Eye (tissue), 1 donor: ENCODE measurements at regions not wholly inside any gene's neighbourhood (a gene's known extent, or its start where the extent isn't known, plus 50 kb on each side); places are given as distances from the start of the nearest gene placed in this dataset.
A peak's percentile ranks its signal among the peaks of the same experiment; 100 is the strongest.
"Not testable (repeated sequence)": the region's sequence is repeated elsewhere in the genome, so short reads cannot be mapped to it uniquely, and the experiment has no call there.

Experiments
- DNase-seq: peaks from one replicate; pipeline ENCODE4 v3.0.0-alpha.2; 2015

DNA sequence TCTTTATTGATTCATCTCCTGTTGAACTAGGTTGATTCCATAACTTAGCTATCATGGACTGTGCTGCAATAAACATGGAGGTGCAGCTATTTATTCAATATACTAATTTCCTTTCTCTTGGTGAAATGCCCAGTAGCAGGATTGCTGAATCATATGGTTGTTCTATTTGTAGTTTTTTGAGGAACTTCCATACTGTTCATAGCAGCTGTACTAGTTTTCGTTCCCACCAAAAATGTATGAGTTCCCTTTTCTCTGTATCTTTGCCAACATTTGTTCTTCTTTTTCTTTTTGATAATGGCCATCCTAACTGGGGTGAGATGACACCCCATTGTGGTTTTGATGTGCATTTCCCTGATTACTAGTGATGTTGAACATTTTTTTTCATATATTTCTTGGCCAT is 87.2 kb upstream of the NAV2 start:
- no peak for DNase-seq

DNA sequence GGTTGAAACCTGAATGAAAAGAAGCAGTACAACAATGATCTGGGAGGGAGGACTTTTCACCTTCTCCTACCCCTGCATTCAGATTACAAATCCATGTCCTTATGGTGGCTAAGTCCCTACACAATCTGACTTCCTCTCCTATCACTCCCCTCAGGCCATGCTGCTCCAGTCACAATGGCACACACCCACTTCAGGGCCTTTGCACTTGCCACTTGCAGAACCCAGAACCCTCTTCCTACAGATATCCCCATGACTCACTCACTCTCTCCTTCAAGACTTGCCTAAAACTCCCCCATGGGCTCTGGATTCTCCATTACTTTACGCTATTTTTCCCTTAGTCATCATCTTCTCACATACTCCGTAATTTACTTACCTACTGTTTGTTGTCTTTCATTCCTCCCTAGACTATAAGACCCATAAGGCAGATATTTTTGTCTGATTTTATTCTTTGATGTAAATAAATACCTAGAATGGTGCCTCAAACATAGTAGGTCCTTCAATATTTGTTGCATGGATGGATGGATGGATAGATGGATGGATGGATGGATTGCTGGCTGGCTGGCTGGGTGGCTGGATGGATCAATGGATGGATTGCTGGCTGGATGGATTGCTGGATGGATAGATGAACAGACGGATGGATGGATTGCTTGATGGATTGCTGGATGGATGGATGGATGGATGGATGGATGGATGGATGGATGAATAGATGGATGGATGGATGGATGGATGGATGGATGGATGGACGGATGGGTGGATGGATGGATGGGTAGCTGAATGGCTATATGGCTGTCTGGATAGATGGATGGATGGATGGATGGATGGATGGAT is 94.7 kb upstream of the NAV2 start:
- no peak for DNase-seq

DNA sequence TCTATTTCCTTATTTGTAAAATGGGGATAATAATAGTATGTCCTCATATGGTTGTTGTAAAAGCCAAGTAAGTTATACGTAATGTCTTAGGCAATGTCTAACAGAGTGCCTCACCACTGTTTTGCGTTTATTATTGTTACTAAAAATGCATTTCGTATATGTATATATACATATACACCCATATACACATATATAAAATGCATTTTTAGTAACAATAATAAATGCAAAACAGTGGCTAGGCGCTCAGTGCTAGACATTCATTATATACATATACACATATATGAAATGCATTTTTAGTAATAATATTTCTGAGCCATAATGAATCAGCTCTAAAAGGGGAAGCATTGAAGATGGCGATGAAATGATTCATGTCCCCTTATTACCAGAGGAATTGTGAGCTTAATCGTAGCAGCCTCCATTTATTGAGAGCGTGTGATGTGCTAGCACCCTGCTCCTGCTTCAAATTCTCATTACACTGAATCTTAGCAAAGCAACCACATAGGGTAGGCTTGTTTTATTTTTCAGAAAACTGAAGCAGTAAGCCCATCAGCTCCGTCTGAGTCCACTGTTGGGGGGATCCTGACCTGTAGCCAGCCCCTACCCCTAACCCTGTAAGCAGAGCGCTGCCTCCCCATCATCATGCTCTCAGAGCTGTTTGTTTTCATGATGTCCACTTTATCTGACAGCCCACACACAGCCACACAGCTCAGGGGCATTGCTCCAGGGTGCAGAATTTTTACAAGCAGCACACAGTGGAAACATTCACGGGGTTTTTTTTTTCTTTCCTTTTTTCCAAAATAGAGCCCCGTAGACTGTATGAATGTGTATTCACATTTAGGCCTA is 97.1 kb upstream of the NAV2 start:
- no peak for DNase-seq

DNA sequence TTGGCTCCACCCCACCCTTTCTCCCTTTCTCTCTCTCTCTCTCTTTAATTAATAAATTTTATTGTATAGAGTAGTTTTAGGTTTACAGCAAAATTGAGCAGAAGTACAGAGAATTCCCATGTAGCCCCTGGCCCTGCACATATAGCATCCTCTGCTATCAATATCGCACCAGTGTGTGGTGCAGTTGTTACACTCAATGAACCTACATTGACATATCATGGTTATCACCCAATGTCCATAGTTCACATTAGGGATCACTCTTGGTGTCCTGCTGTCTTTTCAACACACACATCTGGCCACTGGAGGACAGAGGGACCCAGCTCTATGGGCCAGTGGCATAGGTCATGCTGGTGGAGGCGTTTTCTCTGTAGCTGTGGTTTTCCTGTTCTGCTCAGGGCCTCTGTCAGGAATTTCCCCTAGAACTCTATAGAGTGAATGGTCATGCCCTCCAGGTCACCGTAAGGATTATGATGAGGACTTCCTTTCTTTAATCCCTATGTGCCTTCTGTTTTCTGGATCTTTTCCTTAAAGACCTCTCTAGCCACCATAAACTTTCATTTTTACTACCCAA is 98.2 kb upstream of the NAV2 start:
- DNase-seq: no peak

DNA sequence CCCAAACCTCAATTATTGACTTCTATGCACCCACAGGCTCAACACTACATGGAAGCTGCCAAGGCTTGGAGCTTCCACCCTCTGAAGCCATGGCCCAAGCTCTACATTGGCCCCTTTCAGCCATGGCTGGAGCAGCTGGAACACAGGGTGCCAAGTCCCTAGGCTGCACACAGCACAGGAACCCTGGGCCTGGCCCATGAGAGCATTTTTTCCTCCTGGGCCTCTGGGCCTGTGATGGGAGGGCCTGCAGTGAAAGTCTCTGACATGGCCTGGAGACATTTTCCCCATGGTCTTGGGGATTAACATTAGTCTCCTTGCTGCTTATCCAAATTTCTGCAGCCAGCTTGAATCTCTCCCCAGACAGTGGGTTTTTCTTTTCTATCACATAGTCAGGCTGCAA is 100.6 kb upstream of the NAV2 start:
- not testable (repeated sequence) for DNase-seq

DNA sequence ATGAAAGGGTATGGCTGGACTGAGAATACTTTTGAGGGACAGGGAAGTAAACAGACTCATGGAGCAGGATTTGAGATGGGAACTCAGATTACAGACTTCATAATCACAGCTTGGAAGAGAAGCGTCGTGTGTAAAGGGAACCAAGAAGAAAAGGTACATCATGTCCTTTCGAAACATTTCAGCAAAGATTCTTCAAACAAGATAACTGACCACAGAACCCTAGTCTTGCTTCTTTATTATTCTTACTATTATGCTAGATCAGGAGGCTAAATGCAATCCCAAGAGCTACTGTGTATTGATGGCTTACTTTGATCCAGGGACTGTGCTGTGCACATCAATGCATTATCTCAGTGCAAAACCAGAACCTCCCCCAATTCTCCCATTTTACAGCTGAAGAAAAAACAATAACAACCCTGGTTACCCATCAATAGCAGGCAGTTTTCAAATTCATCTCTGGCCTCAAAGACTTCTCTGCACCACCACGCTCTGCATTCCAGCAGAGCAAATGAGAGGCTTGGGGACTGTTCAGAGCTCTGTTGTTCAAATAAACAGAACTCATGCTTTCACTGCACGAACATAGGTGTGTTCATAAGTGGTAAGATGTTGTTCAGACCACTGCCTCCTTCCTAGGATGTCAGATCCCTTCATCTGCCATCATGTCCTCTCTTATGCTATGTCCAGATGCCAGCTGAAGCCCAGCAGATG is 104.8 kb upstream of the NAV2 start:
- no peak for DNase-seq

DNA sequence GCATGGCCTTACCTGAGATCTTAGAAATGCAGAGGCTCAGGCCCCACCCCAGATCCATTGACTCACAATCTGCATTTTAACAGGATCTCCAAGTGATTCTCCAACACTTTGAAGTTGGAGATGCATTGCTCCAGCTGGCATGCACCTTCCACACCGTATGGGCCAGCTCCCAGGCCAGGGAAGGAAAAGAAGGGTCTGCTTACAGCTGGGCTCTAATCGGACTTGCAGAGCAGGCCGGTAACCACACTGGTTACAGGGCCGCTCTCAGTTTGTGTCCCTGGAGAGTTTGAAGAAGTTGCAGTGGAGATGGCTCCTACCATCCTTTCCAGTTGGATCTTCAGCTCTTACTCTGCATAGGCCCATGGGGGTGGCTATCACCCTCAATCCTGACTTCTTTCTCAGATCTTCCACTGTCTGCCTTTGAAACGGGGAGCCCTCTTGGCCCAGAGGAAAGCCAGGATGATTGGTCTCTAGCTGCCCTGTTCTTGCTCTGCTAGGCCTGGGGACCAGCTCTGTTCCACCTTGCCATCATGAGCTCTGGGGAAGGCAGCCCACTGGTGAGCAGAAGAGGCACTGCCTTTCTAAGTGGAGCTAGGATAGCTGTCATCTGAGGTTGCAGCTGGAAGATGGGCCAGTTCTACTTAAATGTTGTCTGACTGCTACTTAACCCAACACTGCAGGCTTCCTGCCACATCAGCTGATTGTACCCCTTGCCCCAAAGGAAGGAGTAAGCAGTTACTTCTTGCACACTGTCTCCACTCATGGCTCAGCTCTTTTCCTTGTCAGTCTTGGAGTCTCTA is 105.6 kb upstream of the NAV2 start:
- DNase-seq: no peak

DNA sequence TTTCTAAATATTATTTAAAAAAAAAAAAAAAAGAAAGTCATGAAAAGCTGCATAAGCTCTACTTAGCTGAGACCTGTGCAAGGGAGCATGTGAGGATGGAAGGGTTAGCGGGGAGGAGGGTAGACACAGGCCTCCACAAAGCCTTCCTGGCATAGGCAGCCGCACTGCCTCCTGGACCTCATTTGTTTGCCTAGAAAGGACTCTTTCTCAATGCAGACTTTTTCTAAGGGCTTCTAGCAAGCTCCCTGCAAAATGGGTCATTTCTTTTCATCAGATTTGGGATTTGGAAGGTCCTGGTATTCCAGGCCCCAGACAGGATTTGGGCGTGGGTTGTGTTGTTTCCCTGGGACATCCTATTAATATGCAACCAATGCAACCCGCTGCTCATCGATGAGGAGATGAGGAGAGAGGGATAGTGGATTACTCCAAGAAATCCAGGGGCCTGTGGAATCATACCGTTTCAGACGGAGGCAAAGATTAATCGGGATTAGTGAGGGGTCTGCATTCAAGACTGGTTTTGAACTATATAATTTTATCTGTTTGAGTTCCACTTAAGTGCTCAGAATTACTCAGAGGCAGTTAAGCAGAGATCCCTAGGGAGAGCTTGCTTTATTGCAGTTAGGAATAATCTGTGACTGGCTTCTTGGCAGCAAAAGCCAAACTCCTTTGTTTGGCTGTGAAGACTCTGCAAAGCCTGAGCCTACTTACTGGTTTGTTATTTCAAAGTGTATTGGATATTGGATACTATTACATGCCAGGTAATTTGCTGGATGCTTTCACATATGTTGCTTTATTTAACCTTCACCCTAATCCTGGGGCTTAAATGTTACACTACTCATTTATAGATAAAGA is 106.9 kb upstream of the NAV2 start:
- peak; percentile 52 for DNase-seq

DNA sequence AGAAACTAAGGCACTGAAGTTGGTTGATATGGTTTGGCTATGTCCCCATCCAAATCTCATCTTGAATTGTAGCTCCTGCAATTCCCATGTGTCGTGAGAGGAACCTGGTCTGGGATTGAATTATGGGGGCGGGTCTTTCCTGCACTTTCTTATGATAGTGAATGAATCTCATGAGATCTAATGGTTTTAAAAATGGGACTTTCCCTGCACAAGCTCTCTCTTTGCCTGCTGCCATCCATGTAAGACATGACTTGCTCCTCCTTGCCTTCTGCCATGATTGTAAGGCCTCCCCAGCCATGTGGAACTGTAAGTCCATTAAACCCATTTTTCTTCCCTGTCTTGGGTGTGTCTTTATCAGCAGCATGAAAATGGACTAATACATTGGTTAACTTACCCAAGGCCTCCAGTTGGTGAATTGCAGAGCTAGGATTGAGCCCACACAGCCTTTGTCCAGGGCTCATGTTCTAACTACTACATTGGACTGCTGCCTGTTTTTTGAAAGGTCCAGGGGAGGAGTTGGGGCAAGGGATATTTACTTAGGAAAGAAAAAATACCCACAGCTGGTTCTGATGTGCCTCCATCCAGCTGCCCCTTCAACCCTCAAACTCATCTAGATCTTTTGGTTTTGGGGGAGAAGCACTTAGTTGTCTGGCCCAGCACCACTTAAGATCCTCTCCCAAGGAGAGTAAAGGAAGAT is 107.8 kb upstream of the NAV2 start:
- DNase-seq: no peak

DNA sequence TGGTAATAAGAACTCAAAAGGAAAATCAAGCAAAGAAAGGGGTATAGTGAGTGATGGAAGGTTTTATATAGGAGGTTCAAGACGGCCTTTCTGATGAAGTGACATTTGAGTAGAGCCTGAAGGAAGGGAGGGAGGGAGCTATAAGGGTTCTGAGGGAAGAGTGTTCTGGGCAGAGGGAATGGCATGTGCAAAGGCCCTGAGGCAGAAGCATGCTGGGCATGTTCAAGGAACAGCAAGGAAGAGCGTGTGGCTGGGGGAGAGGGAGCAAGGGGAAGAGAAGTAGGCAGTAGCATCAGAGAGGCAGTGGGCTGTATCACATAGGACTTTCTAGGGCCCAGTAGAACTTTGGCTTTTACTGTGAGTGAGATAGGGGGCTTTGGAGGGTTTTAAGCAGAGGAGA is 108.9 kb upstream of the NAV2 start:
- no peak for DNase-seq

DNA sequence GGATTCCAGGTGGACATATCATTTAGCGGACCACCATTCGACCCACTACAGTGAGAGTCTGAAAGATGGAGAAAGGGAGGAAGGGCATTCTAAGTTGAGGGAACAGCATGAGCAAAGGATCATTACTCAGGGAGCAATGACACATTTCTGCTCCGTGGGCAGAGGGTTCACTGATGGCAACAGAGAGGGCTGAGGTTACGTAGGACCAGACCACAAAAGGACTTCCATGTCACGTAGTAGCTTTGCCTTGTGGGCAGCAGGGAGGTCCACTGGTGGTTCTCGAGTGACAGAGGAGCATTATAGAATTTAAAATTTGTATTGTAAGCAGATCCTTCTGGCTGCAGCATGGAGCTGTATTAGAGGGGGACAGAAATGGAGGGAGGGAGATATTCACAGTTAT is 109.7 kb upstream of the NAV2 start:
- no peak for DNase-seq

DNA sequence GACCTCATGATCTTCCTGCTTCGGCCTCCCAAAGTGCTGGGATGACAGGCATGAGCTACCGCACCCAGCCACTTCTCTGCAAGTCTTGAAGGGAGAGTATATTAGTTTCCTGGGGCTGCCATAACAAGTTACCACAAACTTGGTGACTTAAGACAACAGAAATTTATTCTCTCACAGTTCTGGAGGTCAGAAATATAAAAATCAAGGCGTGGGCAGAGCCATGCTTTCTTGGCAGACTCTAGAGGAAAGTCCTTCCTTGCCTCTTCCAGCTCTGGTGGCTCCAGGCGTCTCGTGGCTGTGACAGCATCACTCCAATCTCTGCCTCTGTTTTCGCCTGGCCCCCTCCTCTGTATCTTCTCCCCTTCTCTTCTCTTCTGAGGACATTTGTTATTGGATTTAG is 110.2 kb upstream of the NAV2 start:
- no peak for DNase-seq

DNA sequence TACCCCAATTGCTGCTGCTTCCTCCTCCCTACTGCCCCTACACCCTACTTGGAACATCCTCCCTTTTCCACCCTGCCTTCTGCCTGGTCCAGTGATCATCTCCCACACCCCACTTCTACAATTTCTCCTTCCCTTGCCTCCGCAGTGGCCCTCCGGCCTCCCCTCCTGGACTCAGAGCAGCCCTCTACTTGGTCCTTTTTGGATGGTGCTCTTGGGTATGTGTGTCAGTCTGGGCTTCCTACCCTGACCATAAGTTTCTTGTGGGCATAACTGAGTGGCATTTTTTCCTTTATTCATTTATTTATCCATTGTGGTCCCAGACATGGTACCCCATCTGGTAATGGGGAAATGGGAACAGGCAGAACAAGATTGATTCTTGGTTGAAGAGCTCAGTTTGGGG is 111.4 kb upstream of the NAV2 start:
- no peak for DNase-seq

DNA sequence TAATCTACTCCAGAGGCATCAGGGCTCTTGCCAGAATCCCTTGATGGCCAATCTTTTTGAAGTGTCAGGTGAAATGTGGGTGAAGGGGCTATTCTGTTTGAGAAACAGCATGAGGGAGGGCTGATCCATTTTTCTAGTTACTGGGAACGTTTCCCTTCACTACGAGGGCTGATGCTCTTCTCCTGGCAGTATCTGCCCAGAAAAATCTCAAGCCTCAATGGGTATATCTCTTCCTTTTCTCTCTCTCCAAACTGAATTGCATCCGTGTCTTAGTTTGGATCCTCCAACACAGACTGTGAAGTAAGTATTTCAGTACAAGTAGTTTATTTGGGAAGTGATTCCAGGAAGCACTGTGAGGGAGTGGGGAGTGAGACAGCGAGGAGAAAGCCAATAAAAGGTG is 113.0 kb upstream of the NAV2 start:
- DNase-seq: no peak

DNA sequence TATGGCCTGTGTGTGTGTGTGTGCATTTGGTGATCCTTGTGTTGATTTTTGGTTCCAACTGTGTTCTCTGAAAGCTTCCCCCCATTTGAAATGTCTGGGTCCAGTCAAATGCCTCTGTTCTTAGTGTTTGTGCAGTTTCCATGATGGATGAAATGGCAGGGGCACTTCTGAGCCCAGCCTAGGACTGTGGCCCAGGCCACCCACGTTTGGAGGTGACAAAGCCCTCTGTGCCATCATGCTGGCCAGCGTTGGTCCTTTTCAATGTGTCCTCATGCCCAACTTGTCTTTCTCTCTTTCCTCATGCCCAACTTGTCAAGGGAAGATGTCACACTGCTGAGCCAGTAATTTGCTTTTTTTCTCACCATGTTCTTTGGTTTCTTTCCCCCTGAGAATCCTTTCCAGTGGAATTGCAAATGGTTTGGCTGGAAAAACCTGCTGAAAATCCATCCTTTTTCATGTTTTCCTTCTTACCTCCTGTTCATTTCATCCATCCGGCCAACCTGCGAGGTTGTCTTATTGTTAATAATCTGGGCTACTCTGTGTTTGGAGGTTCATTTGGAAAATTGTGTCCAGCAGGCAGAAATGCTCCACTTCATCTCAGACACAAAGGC is 113.7 kb upstream of the NAV2 start:
- DNase-seq: no peak

DNA sequence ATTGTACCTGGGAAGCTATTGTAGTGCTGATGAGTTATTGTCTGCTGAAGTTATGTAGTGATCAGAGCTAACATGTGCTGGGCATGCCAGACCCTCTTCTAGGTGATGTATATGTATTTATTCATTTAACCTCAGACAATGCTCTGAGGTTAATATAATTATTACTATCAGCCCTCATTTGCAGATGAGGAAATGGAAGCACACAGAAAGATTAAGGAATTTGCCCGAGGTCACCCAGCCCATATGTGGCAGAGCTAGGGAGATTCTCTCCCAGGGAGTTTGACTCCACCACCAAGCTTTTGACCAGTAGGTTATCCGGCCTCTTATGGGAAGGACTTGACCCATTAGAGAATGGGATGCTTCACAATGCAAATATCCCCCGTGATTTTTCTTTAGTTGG is 114.2 kb upstream of the NAV2 start:
- DNase-seq: no peak

DNA sequence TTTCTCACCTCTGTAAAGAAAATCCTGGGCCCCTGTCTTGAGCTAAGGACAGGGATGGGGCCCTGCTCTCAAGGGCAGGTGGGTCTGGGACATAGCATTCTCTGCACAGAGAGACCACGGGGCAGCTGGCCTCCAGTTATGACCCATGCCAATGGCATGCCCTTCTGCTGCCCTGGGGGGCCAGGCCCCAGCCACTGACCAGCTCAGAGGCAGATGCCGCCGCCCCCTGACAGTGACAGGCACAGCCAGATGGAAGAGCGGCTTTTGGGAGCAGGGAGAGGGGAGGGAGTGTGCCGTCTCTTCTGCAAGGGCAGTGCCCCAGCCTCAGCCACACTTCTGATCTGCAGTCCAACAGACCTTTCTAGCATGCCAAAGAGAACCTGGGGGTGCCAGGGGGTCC is 114.8 kb upstream of the NAV2 start:
- peak; percentile 25 for DNase-seq

DNA sequence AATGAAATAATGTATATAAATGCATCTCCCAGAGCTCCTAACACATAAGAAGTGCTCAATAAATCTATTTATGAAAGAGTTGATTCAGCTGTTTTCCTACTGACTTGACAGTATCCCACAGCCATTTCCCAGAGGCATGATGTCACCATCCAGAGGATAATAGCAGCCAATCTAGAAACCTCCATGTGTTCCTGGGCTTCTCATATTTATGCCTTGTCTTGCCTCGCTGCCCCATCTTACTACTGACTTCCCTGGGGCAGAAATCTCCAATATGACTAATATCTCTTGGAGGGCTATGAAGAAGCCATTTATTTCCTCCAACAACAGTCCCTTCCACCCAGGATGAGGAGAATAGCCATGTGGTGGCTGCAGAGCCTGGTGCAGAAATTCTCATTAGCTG is 115.4 kb upstream of the NAV2 start:
- no peak for DNase-seq

DNA sequence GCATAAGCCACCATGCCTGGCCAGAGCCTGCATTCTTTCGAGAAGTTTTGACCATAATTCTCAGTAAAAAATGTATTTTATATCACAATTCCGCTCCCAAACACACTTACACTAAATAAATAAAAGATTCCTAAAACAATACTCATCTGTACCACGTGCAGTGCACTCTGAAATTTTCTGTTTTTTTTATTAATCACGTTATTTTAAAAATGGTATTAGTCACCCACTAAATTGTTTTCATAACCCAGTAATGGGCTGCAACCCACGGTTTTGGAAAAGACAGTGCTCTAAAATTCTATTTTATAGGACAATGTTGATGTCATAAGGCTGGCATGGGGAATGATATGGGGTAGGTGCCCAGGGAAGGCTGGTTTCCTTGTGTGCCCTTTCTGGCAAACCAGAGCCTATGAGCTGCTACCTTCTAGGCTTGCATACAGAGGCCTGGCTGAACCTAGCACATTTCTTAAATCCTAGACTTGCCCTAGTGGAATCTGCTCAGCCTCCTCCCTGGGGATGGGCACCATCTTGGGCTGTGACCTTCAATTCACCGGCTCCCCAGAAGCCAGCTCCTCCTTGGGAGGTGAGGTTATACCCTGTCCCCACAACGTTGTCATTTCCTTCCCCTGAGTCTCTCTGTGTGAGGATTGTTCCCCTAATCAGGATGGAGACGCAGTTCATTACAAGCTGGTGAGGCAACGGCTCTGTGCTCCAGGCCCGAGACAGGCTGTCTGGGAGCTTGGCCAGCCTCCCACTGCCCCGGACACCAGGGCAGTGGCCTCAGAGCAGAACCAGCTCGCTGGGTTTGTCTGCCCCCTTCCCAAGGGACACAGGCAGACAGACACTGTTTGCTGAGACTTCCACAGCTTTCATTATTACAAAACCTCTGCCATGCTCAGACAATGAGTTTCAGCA is 116.5 kb upstream of the NAV2 start:
- peak; percentile 28 for DNase-seq
